ENCODE measurements at regions not wholly inside any gene's neighbourhood (a gene's known extent, or its start where the extent isn't known, plus 50 kb on each side); places are given as distances from the start of the nearest gene placed in this dataset.

DNA sequence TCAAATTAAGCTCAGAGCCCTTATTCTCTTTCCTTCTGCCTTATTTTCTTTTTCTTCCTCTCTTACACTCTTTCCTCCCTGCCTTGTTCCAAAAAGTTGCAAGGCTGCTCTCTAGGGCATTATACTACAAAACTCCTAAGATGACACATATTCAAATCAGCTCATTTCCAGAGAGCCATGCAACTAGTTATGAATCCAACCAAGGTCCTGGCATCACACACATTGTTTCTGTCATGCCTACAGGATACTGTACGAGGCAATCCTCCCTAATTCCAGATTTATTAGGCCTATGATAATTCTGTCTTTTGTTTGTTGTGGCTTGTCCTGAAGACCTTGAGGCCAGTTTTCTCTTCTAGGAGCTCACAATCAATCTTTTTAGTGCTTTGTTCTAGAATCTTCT lies 87.0 kb upstream of the TBCA start:
- no peak for DNase-seq (ENCODE audit: low spot score)
- POLR2A ChIA-PET, result interaction anchor here (0.6 kb wide), 1 partner anchor 646 kb away, joined by 4 read pairs; no protein-coding TSS in a partner anchor
- Mint-ChIP-seq H3K4me3 (no peak overlapping the region), H3K36me3 (no peaks in the 10 kb centered on the region), H3K9me3 (no peaks in the 10 kb centered on the region), H3K27ac (no peak overlapping the region), H3K4me1 (no peaks in the 10 kb centered on the region), H3K27me3 (ENCODE audit: low read depth) (peaks cover 45% of the 10 kb centered on the region)
- no peak for ATAC-seq
- TF ChIP-seq, protein P1, sequence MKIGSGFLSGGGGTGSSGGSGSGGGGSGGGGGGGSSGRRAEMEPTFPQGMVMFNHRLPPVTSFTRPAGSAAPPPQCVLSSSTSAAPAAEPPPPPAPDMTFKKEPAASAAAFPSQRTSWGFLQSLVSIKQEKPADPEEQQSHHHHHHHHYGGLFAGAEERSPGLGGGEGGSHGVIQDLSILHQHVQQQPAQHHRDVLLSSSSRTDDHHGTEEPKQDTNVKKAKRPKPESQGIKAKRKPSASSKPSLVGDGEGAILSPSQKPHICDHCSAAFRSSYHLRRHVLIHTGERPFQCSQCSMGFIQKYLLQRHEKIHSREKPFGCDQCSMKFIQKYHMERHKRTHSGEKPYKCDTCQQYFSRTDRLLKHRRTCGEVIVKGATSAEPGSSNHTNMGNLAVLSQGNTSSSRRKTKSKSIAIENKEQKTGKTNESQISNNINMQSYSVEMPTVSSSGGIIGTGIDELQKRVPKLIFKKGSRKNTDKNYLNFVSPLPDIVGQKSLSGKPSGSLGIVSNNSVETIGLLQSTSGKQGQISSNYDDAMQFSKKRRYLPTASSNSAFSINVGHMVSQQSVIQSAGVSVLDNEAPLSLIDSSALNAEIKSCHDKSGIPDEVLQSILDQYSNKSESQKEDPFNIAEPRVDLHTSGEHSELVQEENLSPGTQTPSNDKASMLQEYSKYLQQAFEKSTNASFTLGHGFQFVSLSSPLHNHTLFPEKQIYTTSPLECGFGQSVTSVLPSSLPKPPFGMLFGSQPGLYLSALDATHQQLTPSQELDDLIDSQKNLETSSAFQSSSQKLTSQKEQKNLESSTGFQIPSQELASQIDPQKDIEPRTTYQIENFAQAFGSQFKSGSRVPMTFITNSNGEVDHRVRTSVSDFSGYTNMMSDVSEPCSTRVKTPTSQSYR (CRISPR knock-in tag; IDR thresholded peaks at IDR 0.05), result no peak
- TF ChIP-seq, protein P2, sequence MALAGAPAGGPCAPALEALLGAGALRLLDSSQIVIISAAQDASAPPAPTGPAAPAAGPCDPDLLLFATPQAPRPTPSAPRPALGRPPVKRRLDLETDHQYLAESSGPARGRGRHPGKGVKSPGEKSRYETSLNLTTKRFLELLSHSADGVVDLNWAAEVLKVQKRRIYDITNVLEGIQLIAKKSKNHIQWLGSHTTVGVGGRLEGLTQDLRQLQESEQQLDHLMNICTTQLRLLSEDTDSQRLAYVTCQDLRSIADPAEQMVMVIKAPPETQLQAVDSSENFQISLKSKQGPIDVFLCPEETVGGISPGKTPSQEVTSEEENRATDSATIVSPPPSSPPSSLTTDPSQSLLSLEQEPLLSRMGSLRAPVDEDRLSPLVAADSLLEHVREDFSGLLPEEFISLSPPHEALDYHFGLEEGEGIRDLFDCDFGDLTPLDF (CRISPR knock-in tag; IDR thresholded peaks at IDR 0.05), result no peak
- TF ChIP-seq RORB (CRISPR knock-in tag; IDR thresholded peaks at IDR 0.05), result no peak
- no peak for TF ChIP-seq ELF4 (CRISPR knock-in tag; IDR thresholded peaks at IDR 0.05; ENCODE audit: low read depth)
- TF ChIP-seq, protein P3, sequence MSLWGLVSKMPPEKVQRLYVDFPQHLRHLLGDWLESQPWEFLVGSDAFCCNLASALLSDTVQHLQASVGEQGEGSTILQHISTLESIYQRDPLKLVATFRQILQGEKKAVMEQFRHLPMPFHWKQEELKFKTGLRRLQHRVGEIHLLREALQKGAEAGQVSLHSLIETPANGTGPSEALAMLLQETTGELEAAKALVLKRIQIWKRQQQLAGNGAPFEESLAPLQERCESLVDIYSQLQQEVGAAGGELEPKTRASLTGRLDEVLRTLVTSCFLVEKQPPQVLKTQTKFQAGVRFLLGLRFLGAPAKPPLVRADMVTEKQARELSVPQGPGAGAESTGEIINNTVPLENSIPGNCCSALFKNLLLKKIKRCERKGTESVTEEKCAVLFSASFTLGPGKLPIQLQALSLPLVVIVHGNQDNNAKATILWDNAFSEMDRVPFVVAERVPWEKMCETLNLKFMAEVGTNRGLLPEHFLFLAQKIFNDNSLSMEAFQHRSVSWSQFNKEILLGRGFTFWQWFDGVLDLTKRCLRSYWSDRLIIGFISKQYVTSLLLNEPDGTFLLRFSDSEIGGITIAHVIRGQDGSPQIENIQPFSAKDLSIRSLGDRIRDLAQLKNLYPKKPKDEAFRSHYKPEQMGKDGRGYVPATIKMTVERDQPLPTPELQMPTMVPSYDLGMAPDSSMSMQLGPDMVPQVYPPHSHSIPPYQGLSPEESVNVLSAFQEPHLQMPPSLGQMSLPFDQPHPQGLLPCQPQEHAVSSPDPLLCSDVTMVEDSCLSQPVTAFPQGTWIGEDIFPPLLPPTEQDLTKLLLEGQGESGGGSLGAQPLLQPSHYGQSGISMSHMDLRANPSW (CRISPR knock-in tag; conservative IDR thresholded peaks at IDR 0.05; ENCODE audit: low read depth), result no peak
- TF ChIP-seq ZNF317 (CRISPR knock-in tag; IDR thresholded peaks at IDR 0.05; ENCODE audit: borderline replicate concordance, low read depth), result no peak
- TF ChIP-seq, protein P4, sequence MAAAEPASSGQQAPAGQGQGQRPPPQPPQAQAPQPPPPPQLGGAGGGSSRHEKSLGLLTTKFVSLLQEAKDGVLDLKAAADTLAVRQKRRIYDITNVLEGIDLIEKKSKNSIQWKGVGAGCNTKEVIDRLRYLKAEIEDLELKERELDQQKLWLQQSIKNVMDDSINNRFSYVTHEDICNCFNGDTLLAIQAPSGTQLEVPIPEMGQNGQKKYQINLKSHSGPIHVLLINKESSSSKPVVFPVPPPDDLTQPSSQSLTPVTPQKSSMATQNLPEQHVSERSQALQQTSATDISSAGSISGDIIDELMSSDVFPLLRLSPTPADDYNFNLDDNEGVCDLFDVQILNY (CRISPR knock-in tag; IDR thresholded peaks at IDR 0.05), result no peak
- no peak for TF ChIP-seq IRF2 (CRISPR knock-in tag; IDR thresholded peaks at IDR 0.05; ENCODE audit: borderline replicate concordance, low read depth)
- TF ChIP-seq, protein P5, sequence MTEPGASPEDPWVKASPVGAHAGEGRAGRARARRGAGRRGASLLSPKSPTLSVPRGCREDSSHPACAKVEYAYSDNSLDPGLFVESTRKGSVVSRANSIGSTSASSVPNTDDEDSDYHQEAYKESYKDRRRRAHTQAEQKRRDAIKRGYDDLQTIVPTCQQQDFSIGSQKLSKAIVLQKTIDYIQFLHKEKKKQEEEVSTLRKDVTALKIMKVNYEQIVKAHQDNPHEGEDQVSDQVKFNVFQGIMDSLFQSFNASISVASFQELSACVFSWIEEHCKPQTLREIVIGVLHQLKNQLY (CRISPR knock-in tag; IDR thresholded peaks at IDR 0.05), result no peak
- TF ChIP-seq GTF2I (CRISPR knock-in tag; conservative IDR thresholded peaks at IDR 0.05), result no peak
- no peak for TF ChIP-seq ESRRA (CRISPR knock-in tag; IDR thresholded peaks at IDR 0.05; ENCODE audit: borderline replicate concordance)
- TF ChIP-seq SMAD3 (CRISPR knock-in tag; IDR thresholded peaks at IDR 0.05; ENCODE audit: borderline replicate concordance), result no peak
- no peak for TF ChIP-seq ATF1 (CRISPR knock-in tag; IDR thresholded peaks at IDR 0.05)
- TF ChIP-seq ZNF232 (CRISPR knock-in tag; IDR thresholded peaks at IDR 0.05), result no peak
- CTCF ChIA-PET, result no interaction called here

DNA sequence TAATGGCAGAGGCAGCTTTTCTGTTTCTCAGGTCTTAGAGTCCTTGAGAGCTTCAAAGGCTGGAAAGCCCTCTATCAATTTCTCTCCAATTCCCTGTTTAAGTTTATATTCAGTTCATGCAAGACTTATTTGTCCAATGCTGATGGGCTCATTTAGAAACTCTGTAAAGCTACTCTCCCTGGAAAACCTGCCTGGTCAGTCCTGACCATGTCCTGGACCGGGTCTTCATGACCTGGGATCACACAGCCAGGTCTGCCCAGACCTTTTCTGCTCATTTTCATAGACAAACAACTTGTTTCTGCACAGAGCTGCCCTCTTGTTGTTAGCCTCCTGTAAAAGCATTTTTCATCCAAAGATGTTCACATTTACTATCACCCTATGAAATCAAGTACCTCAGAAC lies 85.4 kb upstream of the TBCA start:
- ATAC-seq (no peak), DNase-seq (ENCODE audit: low spot score) (no peak)
- ChIA-PET POLR2A (no interaction called here), CTCF (no interaction called here)
- H3K4me1 Mint-ChIP-seq, result no peaks in the 10 kb centered on the region
- no peak overlapping the region for H3K4me3 Mint-ChIP-seq
- no peak overlapping the region for H3K27ac Mint-ChIP-seq
- peaks cover 58% of the 10 kb centered on the region for H3K27me3 Mint-ChIP-seq (ENCODE audit: low read depth)
- no peaks in the 10 kb centered on the region for H3K9me3 Mint-ChIP-seq
- no peaks in the 10 kb centered on the region for H3K36me3 Mint-ChIP-seq
- TF ChIP-seq, protein P6, sequence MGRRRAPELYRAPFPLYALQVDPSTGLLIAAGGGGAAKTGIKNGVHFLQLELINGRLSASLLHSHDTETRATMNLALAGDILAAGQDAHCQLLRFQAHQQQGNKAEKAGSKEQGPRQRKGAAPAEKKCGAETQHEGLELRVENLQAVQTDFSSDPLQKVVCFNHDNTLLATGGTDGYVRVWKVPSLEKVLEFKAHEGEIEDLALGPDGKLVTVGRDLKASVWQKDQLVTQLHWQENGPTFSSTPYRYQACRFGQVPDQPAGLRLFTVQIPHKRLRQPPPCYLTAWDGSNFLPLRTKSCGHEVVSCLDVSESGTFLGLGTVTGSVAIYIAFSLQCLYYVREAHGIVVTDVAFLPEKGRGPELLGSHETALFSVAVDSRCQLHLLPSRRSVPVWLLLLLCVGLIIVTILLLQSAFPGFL (CRISPR knock-in tag; IDR thresholded peaks at IDR 0.05; ENCODE audit: borderline replicate concordance), result no peak
- TF ChIP-seq CBFB (CRISPR knock-in tag; IDR thresholded peaks at IDR 0.05; ENCODE audit: low read depth) (no peak), ZNF138 (CRISPR knock-in tag; conservative IDR thresholded peaks at IDR 0.05) (no peak), GABPB1 (CRISPR knock-in tag; IDR thresholded peaks at IDR 0.05) (no peak), ZNF232 (CRISPR knock-in tag; IDR thresholded peaks at IDR 0.05) (no peak)
- TF ChIP-seq, protein P7, sequence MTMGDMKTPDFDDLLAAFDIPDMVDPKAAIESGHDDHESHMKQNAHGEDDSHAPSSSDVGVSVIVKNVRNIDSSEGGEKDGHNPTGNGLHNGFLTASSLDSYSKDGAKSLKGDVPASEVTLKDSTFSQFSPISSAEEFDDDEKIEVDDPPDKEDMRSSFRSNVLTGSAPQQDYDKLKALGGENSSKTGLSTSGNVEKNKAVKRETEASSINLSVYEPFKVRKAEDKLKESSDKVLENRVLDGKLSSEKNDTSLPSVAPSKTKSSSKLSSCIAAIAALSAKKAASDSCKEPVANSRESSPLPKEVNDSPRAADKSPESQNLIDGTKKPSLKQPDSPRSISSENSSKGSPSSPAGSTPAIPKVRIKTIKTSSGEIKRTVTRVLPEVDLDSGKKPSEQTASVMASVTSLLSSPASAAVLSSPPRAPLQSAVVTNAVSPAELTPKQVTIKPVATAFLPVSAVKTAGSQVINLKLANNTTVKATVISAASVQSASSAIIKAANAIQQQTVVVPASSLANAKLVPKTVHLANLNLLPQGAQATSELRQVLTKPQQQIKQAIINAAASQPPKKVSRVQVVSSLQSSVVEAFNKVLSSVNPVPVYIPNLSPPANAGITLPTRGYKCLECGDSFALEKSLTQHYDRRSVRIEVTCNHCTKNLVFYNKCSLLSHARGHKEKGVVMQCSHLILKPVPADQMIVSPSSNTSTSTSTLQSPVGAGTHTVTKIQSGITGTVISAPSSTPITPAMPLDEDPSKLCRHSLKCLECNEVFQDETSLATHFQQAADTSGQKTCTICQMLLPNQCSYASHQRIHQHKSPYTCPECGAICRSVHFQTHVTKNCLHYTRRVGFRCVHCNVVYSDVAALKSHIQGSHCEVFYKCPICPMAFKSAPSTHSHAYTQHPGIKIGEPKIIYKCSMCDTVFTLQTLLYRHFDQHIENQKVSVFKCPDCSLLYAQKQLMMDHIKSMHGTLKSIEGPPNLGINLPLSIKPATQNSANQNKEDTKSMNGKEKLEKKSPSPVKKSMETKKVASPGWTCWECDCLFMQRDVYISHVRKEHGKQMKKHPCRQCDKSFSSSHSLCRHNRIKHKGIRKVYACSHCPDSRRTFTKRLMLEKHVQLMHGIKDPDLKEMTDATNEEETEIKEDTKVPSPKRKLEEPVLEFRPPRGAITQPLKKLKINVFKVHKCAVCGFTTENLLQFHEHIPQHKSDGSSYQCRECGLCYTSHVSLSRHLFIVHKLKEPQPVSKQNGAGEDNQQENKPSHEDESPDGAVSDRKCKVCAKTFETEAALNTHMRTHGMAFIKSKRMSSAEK (CRISPR knock-in tag; IDR thresholded peaks at IDR 0.05; ENCODE audit: borderline replicate concordance), result no peak
- TF ChIP-seq, protein P8, sequence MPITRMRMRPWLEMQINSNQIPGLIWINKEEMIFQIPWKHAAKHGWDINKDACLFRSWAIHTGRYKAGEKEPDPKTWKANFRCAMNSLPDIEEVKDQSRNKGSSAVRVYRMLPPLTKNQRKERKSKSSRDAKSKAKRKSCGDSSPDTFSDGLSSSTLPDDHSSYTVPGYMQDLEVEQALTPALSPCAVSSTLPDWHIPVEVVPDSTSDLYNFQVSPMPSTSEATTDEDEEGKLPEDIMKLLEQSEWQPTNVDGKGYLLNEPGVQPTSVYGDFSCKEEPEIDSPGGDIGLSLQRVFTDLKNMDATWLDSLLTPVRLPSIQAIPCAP (CRISPR knock-in tag; IDR thresholded peaks at IDR 0.05), result no peak
- TF ChIP-seq, protein P9, sequence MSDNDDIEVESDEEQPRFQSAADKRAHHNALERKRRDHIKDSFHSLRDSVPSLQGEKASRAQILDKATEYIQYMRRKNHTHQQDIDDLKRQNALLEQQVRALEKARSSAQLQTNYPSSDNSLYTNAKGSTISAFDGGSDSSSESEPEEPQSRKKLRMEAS (CRISPR knock-in tag; IDR thresholded peaks at IDR 0.05), result no peak
